ENCODE measurements at regions not wholly inside any gene's neighbourhood (a gene's known extent, or its start where the extent isn't known, plus 50 kb on each side); places are given as distances from the start of the nearest gene placed in this dataset.

GRCh38 chr7:84263106-84263505, 68.5 kb upstream of the SEMA3A start:
- H3K27ac Mint-ChIP-seq (ENCODE audit: unreplicated experiment) = no peak overlapping the region
- H3K36me3 Mint-ChIP-seq (ENCODE audit: insufficient read depth, unreplicated experiment) = no peaks in the 10 kb centered on the region
- Histone ChIP-seq H3K36me3 (ENCODE audit: control insufficient read depth, insufficient read depth, low read length) (no peaks in the 10 kb centered on the region), H3K27me3 (replicated peaks; ENCODE audit: control insufficient read depth, insufficient read depth, low read length) (no peaks in the 10 kb centered on the region), H3K9me3 (no peaks in the 10 kb centered on the region), H3K4me1 (no peaks in the 10 kb centered on the region), H3K4me3 (ENCODE audit: low read depth, low read length) (no peak overlapping the region)
- POLR2A ChIA-PET = no interaction called here
- H3K4me3 Mint-ChIP-seq (ENCODE audit: unreplicated experiment) = no peak overlapping the region
- no peaks in the 10 kb centered on the region for H3K9me3 Mint-ChIP-seq (ENCODE audit: unreplicated experiment)
- no TSS peak for BruUV-seq (replicated peaks)
- no peak for DNase-seq
- TF ChIP-seq CTCF (IDR thresholded peaks at IDR 0.05; ENCODE audit: insufficient read depth in 1 of 2, low read depth in 1 of 2, low read length in 1 of 2, severe bottlenecking in 1 of 2, unreplicated experiment in 1 of 2) = no peak
- H3K4me1 Mint-ChIP-seq (ENCODE audit: low read depth, unreplicated experiment) = peaks cover 2% of the 10 kb centered on the region
- H3K27me3 Mint-ChIP-seq (ENCODE audit: insufficient read depth, unreplicated experiment) = no peaks in the 10 kb centered on the region
- CTCF ChIA-PET = no interaction called here
- intact Hi-C loops (cut with micrococcal nuclease; ENCODE audit: unreplicated experiment) = no loop called here

DNA sequence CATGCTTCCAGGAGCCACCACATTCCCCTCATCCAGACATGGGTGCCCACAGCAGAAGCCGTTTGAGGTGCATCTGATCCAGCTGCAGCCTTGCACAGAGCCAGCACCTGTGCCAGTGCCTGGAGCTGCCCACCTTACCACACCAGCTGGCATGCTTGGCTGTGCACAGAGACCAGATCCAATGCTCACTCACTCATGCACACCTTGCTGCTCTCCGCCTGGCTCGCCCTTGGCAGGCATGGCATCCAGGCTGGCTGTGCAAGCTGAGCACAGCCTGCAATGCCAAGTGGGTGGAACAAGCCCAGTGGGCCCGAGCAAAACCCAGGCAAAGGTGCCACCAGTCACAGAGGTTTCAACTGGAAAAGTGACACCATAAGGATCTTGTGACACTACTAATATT, 66.9 kb upstream of the SEMA3A start:
- H3K27me3 Mint-ChIP-seq (ENCODE audit: insufficient read depth, unreplicated experiment) = no peaks in the 10 kb centered on the region
- TF ChIP-seq CTCF (IDR thresholded peaks at IDR 0.05; ENCODE audit: insufficient read depth in 1 of 2, low read depth in 1 of 2, low read length in 1 of 2, severe bottlenecking in 1 of 2, unreplicated experiment in 1 of 2) = no peak
- H3K36me3 Mint-ChIP-seq (ENCODE audit: insufficient read depth, unreplicated experiment) = no peaks in the 10 kb centered on the region
- Histone ChIP-seq H3K27me3 (replicated peaks; ENCODE audit: control insufficient read depth, insufficient read depth, low read length) (no peaks in the 10 kb centered on the region), H3K4me3 (ENCODE audit: low read depth, low read length) (no peak overlapping the region), H3K9me3 (no peaks in the 10 kb centered on the region), H3K36me3 (ENCODE audit: control insufficient read depth, insufficient read depth, low read length) (no peaks in the 10 kb centered on the region), H3K4me1 (no peaks in the 10 kb centered on the region)
- ChIA-PET POLR2A (no interaction called here), CTCF (no interaction called here)
- no peak for DNase-seq
- no TSS peak for BruUV-seq (replicated peaks)
- H3K27ac Mint-ChIP-seq (ENCODE audit: unreplicated experiment) = no peak overlapping the region
- no peaks in the 10 kb centered on the region for H3K4me1 Mint-ChIP-seq (ENCODE audit: low read depth, unreplicated experiment)
- H3K9me3 Mint-ChIP-seq (ENCODE audit: unreplicated experiment) = no peaks in the 10 kb centered on the region
- no peak overlapping the region for H3K4me3 Mint-ChIP-seq (ENCODE audit: unreplicated experiment)
- intact Hi-C loops (cut with micrococcal nuclease; ENCODE audit: unreplicated experiment) = no loop called here

DNA sequence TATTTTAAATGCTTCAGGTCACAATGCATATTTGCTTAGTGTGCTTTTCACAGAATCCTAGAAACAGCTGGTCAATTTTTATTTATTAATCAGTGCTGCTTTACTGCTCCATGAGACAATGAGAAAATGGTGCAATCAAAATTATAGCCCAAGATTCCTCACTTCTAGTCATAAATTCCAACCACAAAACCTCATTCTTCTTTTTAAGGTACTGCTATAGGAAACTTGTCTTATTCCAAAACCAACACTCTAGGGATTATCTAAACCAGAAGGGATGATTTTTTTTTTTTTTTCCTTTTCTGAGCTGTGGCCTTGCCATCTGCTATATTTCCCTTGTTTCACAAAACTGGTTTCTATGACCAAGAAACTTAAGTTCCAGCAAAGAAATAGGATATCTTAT, 64.0 kb upstream of the SEMA3A start:
- ChIA-PET POLR2A (no interaction called here), CTCF (no interaction called here)
- no peaks in the 10 kb centered on the region for H3K4me1 ChIP-seq
- H3K4me3 ChIP-seq (ENCODE audit: low read depth, low read length) = no peak overlapping the region
- TF ChIP-seq CTCF (IDR thresholded peaks at IDR 0.05; ENCODE audit: insufficient read depth in 1 of 2, low read depth in 1 of 2, low read length in 1 of 2, severe bottlenecking in 1 of 2, unreplicated experiment in 1 of 2) = no peak
- no peak overlapping the region for H3K4me3 Mint-ChIP-seq (ENCODE audit: unreplicated experiment)
- no peaks in the 10 kb centered on the region for H3K4me1 Mint-ChIP-seq (ENCODE audit: low read depth, unreplicated experiment)
- no peaks in the 10 kb centered on the region for H3K27me3 Mint-ChIP-seq (ENCODE audit: insufficient read depth, unreplicated experiment)
- peaks cover 6% of the 10 kb centered on the region for H3K9me3 Mint-ChIP-seq (ENCODE audit: unreplicated experiment)
- intact Hi-C loops (cut with micrococcal nuclease; ENCODE audit: unreplicated experiment) = no loop called here
- no TSS peak for BruUV-seq (replicated peaks)
- no peaks in the 10 kb centered on the region for H3K36me3 ChIP-seq (ENCODE audit: control insufficient read depth, insufficient read depth, low read length)
- H3K27ac Mint-ChIP-seq (ENCODE audit: unreplicated experiment) = no peak overlapping the region
- DNase-seq = no peak
- H3K27me3 ChIP-seq (replicated peaks; ENCODE audit: control insufficient read depth, insufficient read depth, low read length) = no peaks in the 10 kb centered on the region
- H3K36me3 Mint-ChIP-seq (ENCODE audit: insufficient read depth, unreplicated experiment) = no peaks in the 10 kb centered on the region
- H3K9me3 ChIP-seq = no peaks in the 10 kb centered on the region

All from Caco-2 (cell line).